Fibroblast of lung (primary cell): ENCODE measurements at regions not wholly inside any gene's neighbourhood (a gene's known extent, or its start where the extent isn't known, plus 50 kb on each side); places are given as distances from the start of the nearest gene placed in this dataset.

Experiments
- EZH2 ChIP-seq: IDR thresholded peaks from 2 replicates; pipeline ENCODE4 v1.5.1; 2012; ENCODE audit warnings: low read length, control low read depth, mild to moderate bottlenecking; ENCODE audit errors: missing control alignments
- TF ChIP-seq, protein P1 (sequence below), 2 donors: IDR thresholded peaks in 1 of 2; conservative IDR thresholded peaks in 1 of 2; 1 replicate in 1 of 2; 2 replicates in 1 of 2; pipeline ENCODE4 v1.5.1; 2011 to 2012; ENCODE audit warnings: low read length in 2 of 2, control low read depth in 1 of 2, inconsistent platforms in 1 of 2, low read depth in 1 of 2, mild to moderate bottlenecking in 1 of 2

DNA sequence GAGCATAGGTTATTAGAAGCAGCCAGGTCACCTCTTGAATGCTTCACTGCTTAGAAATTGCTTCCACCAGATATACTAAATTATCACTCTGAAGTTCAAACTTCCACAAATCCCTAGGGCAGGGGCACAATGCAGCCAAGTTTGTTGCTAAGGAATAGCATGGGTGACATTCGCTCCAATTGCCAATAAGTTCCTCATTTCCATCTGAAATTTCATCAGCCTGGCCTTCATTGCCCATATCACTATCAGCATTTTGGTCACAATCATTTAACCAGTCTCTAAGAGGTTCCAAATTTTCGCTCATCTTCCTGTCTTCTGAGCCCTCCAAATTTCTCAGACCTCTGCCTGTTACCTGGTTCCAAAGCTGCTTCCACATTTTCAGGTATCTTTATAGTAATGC lies 356.1 kb downstream of the DAD1 start:
- TF ChIP-seq, protein P1, sequence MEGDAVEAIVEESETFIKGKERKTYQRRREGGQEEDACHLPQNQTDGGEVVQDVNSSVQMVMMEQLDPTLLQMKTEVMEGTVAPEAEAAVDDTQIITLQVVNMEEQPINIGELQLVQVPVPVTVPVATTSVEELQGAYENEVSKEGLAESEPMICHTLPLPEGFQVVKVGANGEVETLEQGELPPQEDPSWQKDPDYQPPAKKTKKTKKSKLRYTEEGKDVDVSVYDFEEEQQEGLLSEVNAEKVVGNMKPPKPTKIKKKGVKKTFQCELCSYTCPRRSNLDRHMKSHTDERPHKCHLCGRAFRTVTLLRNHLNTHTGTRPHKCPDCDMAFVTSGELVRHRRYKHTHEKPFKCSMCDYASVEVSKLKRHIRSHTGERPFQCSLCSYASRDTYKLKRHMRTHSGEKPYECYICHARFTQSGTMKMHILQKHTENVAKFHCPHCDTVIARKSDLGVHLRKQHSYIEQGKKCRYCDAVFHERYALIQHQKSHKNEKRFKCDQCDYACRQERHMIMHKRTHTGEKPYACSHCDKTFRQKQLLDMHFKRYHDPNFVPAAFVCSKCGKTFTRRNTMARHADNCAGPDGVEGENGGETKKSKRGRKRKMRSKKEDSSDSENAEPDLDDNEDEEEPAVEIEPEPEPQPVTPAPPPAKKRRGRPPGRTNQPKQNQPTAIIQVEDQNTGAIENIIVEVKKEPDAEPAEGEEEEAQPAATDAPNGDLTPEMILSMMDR (conservative IDR thresholded peaks at IDR 0.05 in 1 of 2, IDR thresholded peaks at IDR 0.05 in 1 of 2; ENCODE audit: low read depth in 1 of 2, low read length in 2 of 2) = no peak
- no peak for TF ChIP-seq EZH2
